Activated T-helper 2 cell treated with anti-CD3 and anti-CD28 coated beads, Interferon-gamma antibody, Interleukin-2, Interleukin-4, amounts not matched to agents 10 μg/mL and 5 μg/mL and 100 μg/mL, durations not matched to agents 14 hours and 24 hours and 36 hours (primary cell): ENCODE measurements at regions not wholly inside any gene's neighbourhood (a gene's known extent, or its start where the extent isn't known, plus 50 kb on each side); places are given as distances from the start of the nearest gene placed in this dataset.

ENCODE experiments used
- DNase-seq: peaks from one replicate; pipeline ENCODE4 v3.0.0; 2021; ENCODE audit warnings: low spot score
- H3K27ac Mint-ChIP-seq: one replicate; pipeline ENCODE4 v1.8.0; 2021; ENCODE audit warnings: mixed read lengths
- H3K27me3 Mint-ChIP-seq: one replicate; pipeline ENCODE4 v1.8.0; 2021; ENCODE audit warnings: low read depth, mixed read lengths
- H3K36me3 Mint-ChIP-seq: one replicate; pipeline ENCODE4 v1.8.0; 2021; ENCODE audit warnings: low read depth, mixed read lengths
- H3K4me1 Mint-ChIP-seq: one replicate; pipeline ENCODE4 v1.8.0; 2021; ENCODE audit warnings: low read depth, mixed read lengths
- H3K4me3 Mint-ChIP-seq: one replicate; pipeline ENCODE4 v1.8.0; 2021; ENCODE audit warnings: low read depth, mild to moderate bottlenecking, moderate library complexity, mixed read lengths
- H3K9me3 Mint-ChIP-seq: one replicate; pipeline ENCODE4 v1.8.0; 2021; ENCODE audit warnings: mixed read lengths
- intact Hi-C: fragments of 100-400 bp; cut with micrococcal nuclease; formaldehyde crosslinking; loops from one replicate; pipeline ENCODE4 v1.15.1; 2023

GRCh38 chrX:40303256-40304077, 205.7 kb upstream of the BCOR start:
- no peak overlapping the region for H3K4me3 Mint-ChIP-seq
- no peak overlapping the region for H3K27ac Mint-ChIP-seq
- no peaks in the 10 kb centered on the region for H3K9me3 Mint-ChIP-seq
- H3K4me1 Mint-ChIP-seq = peaks cover 25% of the 10 kb centered on the region
- no peaks in the 10 kb centered on the region for H3K36me3 Mint-ChIP-seq
- no peak for DNase-seq
- intact Hi-C loops = no loop called here
- H3K27me3 Mint-ChIP-seq = peaks cover 2% of the 10 kb centered on the region

- Mint-ChIP-seq H3K4me1 (peaks cover 25% of the 10 kb centered on the region), H3K27ac (no peak overlapping the region), H3K9me3 (no peaks in the 10 kb centered on the region), H3K27me3 (peaks cover 6% of the 10 kb centered on the region), H3K36me3 (no peaks in the 10 kb centered on the region), H3K4me3 (no peak overlapping the region)
- no peak for DNase-seq
- intact Hi-C loops = no loop called here
Measured at GRCh38 chrX:40300286-40300890, 202.6 kb upstream of the BCOR start.

- intact Hi-C loops = no loop called here
- no peak for DNase-seq
- Mint-ChIP-seq H3K4me1 (peaks cover 25% of the 10 kb centered on the region), H3K36me3 (no peaks in the 10 kb centered on the region), H3K9me3 (no peaks in the 10 kb centered on the region), H3K27me3 (peaks cover 6% of the 10 kb centered on the region), H3K4me3 (no peak overlapping the region), H3K27ac (no peak overlapping the region)
Measured at GRCh38 chrX:40299641-40300046, 201.9 kb upstream of the BCOR start.

- H3K4me1 Mint-ChIP-seq = peaks cover 23% of the 10 kb centered on the region
- H3K27ac Mint-ChIP-seq = no peak overlapping the region
- H3K36me3 Mint-ChIP-seq = no peaks in the 10 kb centered on the region
- H3K9me3 Mint-ChIP-seq = no peaks in the 10 kb centered on the region
- H3K27me3 Mint-ChIP-seq = peaks cover 6% of the 10 kb centered on the region
- intact Hi-C loops = no loop called here
- H3K4me3 Mint-ChIP-seq = no peak overlapping the region
- no peak for DNase-seq
Measured at GRCh38 chrX:40298572-40299479, 201.1 kb upstream of the BCOR start.

GRCh38 chrX:40298069-40298468, 200.3 kb upstream of the BCOR start:
- no peaks in the 10 kb centered on the region for H3K36me3 Mint-ChIP-seq
- no peak overlapping the region for H3K27ac Mint-ChIP-seq
- intact Hi-C loops = no loop called here
- peaks cover 16% of the 10 kb centered on the region for H3K4me1 Mint-ChIP-seq
- DNase-seq = no peak
- peaks cover 6% of the 10 kb centered on the region for H3K27me3 Mint-ChIP-seq
- no peaks in the 10 kb centered on the region for H3K9me3 Mint-ChIP-seq
- H3K4me3 Mint-ChIP-seq = no peak overlapping the region

GRCh38 chrX:40291553-40291952, 193.8 kb upstream of the BCOR start:
- Mint-ChIP-seq H3K36me3 (no peaks in the 10 kb centered on the region), H3K4me1 (no peaks in the 10 kb centered on the region), H3K27ac (no peak overlapping the region), H3K4me3 (no peak overlapping the region), H3K9me3 (peaks cover 9% of the 10 kb centered on the region), H3K27me3 (peaks cover 9% of the 10 kb centered on the region)
- intact Hi-C loops = no loop called here
- no peak for DNase-seq

- H3K27me3 Mint-ChIP-seq = peaks cover 9% of the 10 kb centered on the region
- H3K9me3 Mint-ChIP-seq = peaks cover 12% of the 10 kb centered on the region
- no peak overlapping the region for H3K27ac Mint-ChIP-seq
- H3K4me1 Mint-ChIP-seq = no peaks in the 10 kb centered on the region
- no peak overlapping the region for H3K4me3 Mint-ChIP-seq
- intact Hi-C loops = no loop called here
- H3K36me3 Mint-ChIP-seq = no peaks in the 10 kb centered on the region
- DNase-seq = no peak
Measured at GRCh38 chrX:40290517-40290916, 192.8 kb upstream of the BCOR start.

- DNase-seq = no peak
- Mint-ChIP-seq H3K27me3 (peaks cover 10% of the 10 kb centered on the region), H3K27ac (no peak overlapping the region), H3K4me1 (peaks cover 12% of the 10 kb centered on the region), H3K36me3 (no peaks in the 10 kb centered on the region), H3K9me3 (peaks cover 20% of the 10 kb centered on the region), H3K4me3 (no peak overlapping the region)
- intact Hi-C loops = no loop called here
Measured at GRCh38 chrX:40285876-40286275, 188.1 kb upstream of the BCOR start.

GRCh38 chrX:40284852-40285251, 187.1 kb upstream of the BCOR start:
- Mint-ChIP-seq H3K36me3 (no peaks in the 10 kb centered on the region), H3K27ac (no peak overlapping the region), H3K4me1 (peaks cover 12% of the 10 kb centered on the region), H3K27me3 (peaks cover 10% of the 10 kb centered on the region), H3K4me3 (no peak overlapping the region), H3K9me3 (peaks cover 13% of the 10 kb centered on the region)
- intact Hi-C loops = no loop called here
- no peak for DNase-seq

GRCh38 chrX:40283981-40284380, 186.2 kb upstream of the BCOR start:
- Mint-ChIP-seq H3K4me3 (no peak overlapping the region), H3K27me3 (peaks cover 10% of the 10 kb centered on the region), H3K36me3 (no peaks in the 10 kb centered on the region), H3K27ac (no peak overlapping the region), H3K9me3 (peaks cover 11% of the 10 kb centered on the region), H3K4me1 (peaks cover 18% of the 10 kb centered on the region)
- DNase-seq = no peak
- intact Hi-C loops = no loop called here

GRCh38 chrX:40282946-40283660, 185.3 kb upstream of the BCOR start:
- Mint-ChIP-seq H3K36me3 (no peaks in the 10 kb centered on the region), H3K27me3 (peaks cover 10% of the 10 kb centered on the region), H3K4me3 (no peak overlapping the region), H3K9me3 (peaks cover 11% of the 10 kb centered on the region), H3K4me1 (peaks cover 25% of the 10 kb centered on the region), H3K27ac (no peak overlapping the region)
- DNase-seq = no peak
- intact Hi-C loops = no loop called here

GRCh38 chrX:40282348-40282747, 184.6 kb upstream of the BCOR start:
- no peak overlapping the region for H3K4me3 Mint-ChIP-seq
- no peaks in the 10 kb centered on the region for H3K36me3 Mint-ChIP-seq
- DNase-seq = no peak
- H3K27ac Mint-ChIP-seq = no peak overlapping the region
- intact Hi-C loops = no loop called here
- peaks cover 11% of the 10 kb centered on the region for H3K9me3 Mint-ChIP-seq
- H3K4me1 Mint-ChIP-seq = peaks cover 30% of the 10 kb centered on the region
- H3K27me3 Mint-ChIP-seq = peaks cover 4% of the 10 kb centered on the region
